GM19328 (cell line): ENCODE measurements at regions not wholly inside any gene's neighbourhood (a gene's known extent, or its start where the extent isn't known, plus 50 kb on each side); places are given as distances from the start of the nearest gene placed in this dataset.

ENCODE experiments used
- ATAC-seq: cut with Tn5 transposase; IDR thresholded peaks from one replicate; pipeline ENCODE4 v1.9.1; 2021; ENCODE audit warnings: mild to moderate bottlenecking, moderate library complexity; ENCODE audit not compliant: unreplicated experiment

- ATAC-seq = no peak
Measured at GRCh38 chr9:89790542-89791109, 185.8 kb downstream of the GADD45G start.

GRCh38 chr9:89791754-89792153, 186.9 kb downstream of the GADD45G start:
- ATAC-seq = no peak

GRCh38 chr9:89792189-89793123, 187.6 kb downstream of the GADD45G start:
- ATAC-seq = no peak

GRCh38 chr9:89793124-89793495, 188.3 kb downstream of the GADD45G start:
- no peak for ATAC-seq

- no peak for ATAC-seq
Measured at GRCh38 chr9:89793551-89793950, 188.7 kb downstream of the GADD45G start.

GRCh38 chr9:89794918-89795317, 190.1 kb downstream of the GADD45G start:
- ATAC-seq = no peak

- no peak for ATAC-seq
Measured at GRCh38 chr9:89795538-89796195, 190.9 kb downstream of the GADD45G start.

- no peak for ATAC-seq
Measured at GRCh38 chr9:89796606-89797005, 191.8 kb downstream of the GADD45G start.

- ATAC-seq = no peak
Measured at GRCh38 chr9:89797255-89797654, 192.4 kb downstream of the GADD45G start.

- no peak for ATAC-seq
Measured at GRCh38 chr9:89797937-89798455, 193.2 kb downstream of the GADD45G start.

- no peak for ATAC-seq
Measured at GRCh38 chr9:89798547-89799120, 193.8 kb downstream of the GADD45G start.

- no peak for ATAC-seq
Measured at GRCh38 chr9:89799221-89799620, 194.4 kb downstream of the GADD45G start.

GRCh38 chr9:89799766-89800165, 195.0 kb downstream of the GADD45G start:
- ATAC-seq = no peak

GRCh38 chr9:89801341-89801740, 196.5 kb downstream of the GADD45G start:
- no peak for ATAC-seq

GRCh38 chr9:89801742-89802670, 197.2 kb downstream of the GADD45G start:
- ATAC-seq = no peak

GRCh38 chr9:89802781-89803355, 198.1 kb downstream of the GADD45G start:
- ATAC-seq = no peak

- ATAC-seq = no peak
Measured at GRCh38 chr9:89803403-89803802, 198.6 kb downstream of the GADD45G start.

- ATAC-seq = no peak
Measured at GRCh38 chr9:89804766-89805531, 200.1 kb downstream of the GADD45G start.
